ENCODE measurements at regions not wholly inside any gene's neighbourhood (a gene's known extent, or its start where the extent isn't known, plus 50 kb on each side); places are given as distances from the start of the nearest gene placed in this dataset.
"Not testable (repeated sequence)": the region's sequence is repeated elsewhere in the genome, so short reads cannot be mapped to it uniquely, and the experiment has no call there.

- DNase-seq: no peak
Observed at GRCh38 chr2:14996351-14997014, 364.0 kb downstream of the LRATD1 start.

GRCh38 chr2:14998546-14998945 lies 366.0 kb downstream of the LRATD1 start:
- DNase-seq: no peak

GRCh38 chr2:14999114-14999661 lies 366.7 kb downstream of the LRATD1 start:
- no peak for DNase-seq

- not testable (repeated sequence) for DNase-seq
Observed at GRCh38 chr2:15002519-15002918, 370.0 kb downstream of the LRATD1 start.

- no peak for DNase-seq
Observed at GRCh38 chr2:15006667-15007066, 374.1 kb downstream of the LRATD1 start.

GRCh38 chr2:15009681-15010080 lies 377.2 kb downstream of the LRATD1 start:
- DNase-seq: no peak

- DNase-seq: no peak
Observed at GRCh38 chr2:15010346-15010745, 377.8 kb downstream of the LRATD1 start.

GRCh38 chr2:15018814-15019213 lies 386.3 kb downstream of the LRATD1 start:
- no peak for DNase-seq

GRCh38 chr2:15023221-15023620 lies 390.7 kb downstream of the LRATD1 start:
- DNase-seq: no peak

GRCh38 chr2:15028406-15028805 lies 395.9 kb downstream of the LRATD1 start:
- no peak for DNase-seq

- DNase-seq: no peak
Observed at GRCh38 chr2:15031745-15032240, 399.3 kb downstream of the LRATD1 start.

GRCh38 chr2:15034246-15034645 lies 401.7 kb downstream of the LRATD1 start:
- DNase-seq: no peak

- DNase-seq: no peak
Observed at GRCh38 chr2:15034860-15035259, 402.3 kb downstream of the LRATD1 start.

- no peak for DNase-seq
Observed at GRCh38 chr2:15038366-15039364, 406.1 kb downstream of the LRATD1 start.

GRCh38 chr2:15040429-15041084 lies 408.0 kb downstream of the LRATD1 start:
- DNase-seq: no peak

GRCh38 chr2:15041429-15041837 lies 408.9 kb downstream of the LRATD1 start:
- DNase-seq: no peak

- no peak for DNase-seq
Observed at GRCh38 chr2:15042801-15043217, 410.3 kb downstream of the LRATD1 start.

- DNase-seq: no peak
Observed at GRCh38 chr2:15043336-15044058, 411.0 kb downstream of the LRATD1 start.

GRCh38 chr2:15045054-15045453 lies 412.5 kb downstream of the LRATD1 start:
- no peak for DNase-seq

GRCh38 chr2:15047184-15047583 lies 414.7 kb downstream of the LRATD1 start:
- DNase-seq: no peak

GRCh38 chr2:15048000-15048399 lies 415.5 kb downstream of the LRATD1 start:
- DNase-seq: no peak
